Natural killer cell (primary cell): ENCODE measurements at regions not wholly inside any gene's neighbourhood (a gene's known extent, or its start where the extent isn't known, plus 50 kb on each side); places are given as distances from the start of the nearest gene placed in this dataset.

Experiments
- ATAC-seq, 3 donors: fragments of 150-1000 bp in 2 of 3; fragments of 200-7000 bp in 1 of 3; cut with Tn5 transposase; 1 replicate in 1 of 3; 2 replicates in 2 of 3; pipeline ENCODE4 v1.10.0; 2021; ENCODE audit warnings: mild to moderate bottlenecking in 2 of 3, moderate library complexity in 2 of 3
- DNase-seq, 2 donors: peaks; one replicate each; pipeline versions ENCODE4 v3.0.0 to v3.0.0-alpha.2; 2013 to 2021; ENCODE audit warnings: mixed read lengths in 1 of 2
- H3K27ac ChIP-seq: one replicate; pipeline ENCODE4 v1.5.1; 2013; ENCODE audit warnings: mild to moderate bottlenecking, low read length
- H3K27me3 ChIP-seq: one replicate; pipeline ENCODE4 v1.6.1; 2013; ENCODE audit warnings: low read length; ENCODE audit not compliant: control insufficient read depth, insufficient read depth
- H3K36me3 ChIP-seq: one replicate; pipeline ENCODE4 v1.6.1; 2013; ENCODE audit warnings: low read length; ENCODE audit not compliant: control insufficient read depth, insufficient read depth
- H3K4me1 ChIP-seq: one replicate; pipeline ENCODE4 v1.6.1; 2013; ENCODE audit warnings: low read length; ENCODE audit not compliant: control insufficient read depth, insufficient read depth
- H3K4me3 ChIP-seq: one replicate; pipeline ENCODE4 v1.5.1; 2013; ENCODE audit warnings: low read length
- H3K9me3 ChIP-seq: one replicate; pipeline ENCODE4 v1.6.1; 2013; ENCODE audit warnings: low read length; ENCODE audit not compliant: control insufficient read depth, insufficient read depth
- H3K27ac Mint-ChIP-seq, 2 donors: one replicate each; pipeline ENCODE4 v1.8.0; 2022; ENCODE audit warnings: mild to moderate bottlenecking in 2 of 2, mixed read lengths in 2 of 2, moderate library complexity in 1 of 2
- H3K27me3 Mint-ChIP-seq, 2 donors: one replicate each; pipeline ENCODE4 v1.8.0; 2022; ENCODE audit warnings: low read depth in 2 of 2, mixed read lengths in 2 of 2
- H3K36me3 Mint-ChIP-seq: one replicate; pipeline ENCODE4 v1.8.0; 2022; ENCODE audit warnings: mixed read lengths
- H3K4me1 Mint-ChIP-seq, 2 donors: one replicate each; pipeline ENCODE4 v1.8.0; 2022; ENCODE audit warnings: mixed read lengths in 2 of 2
- H3K4me3 Mint-ChIP-seq: one replicate; pipeline ENCODE4 v1.8.0; 2022; ENCODE audit warnings: mild to moderate bottlenecking, moderate library complexity, mixed read lengths
- H3K9me3 Mint-ChIP-seq, 2 donors: one replicate each; pipeline ENCODE4 v1.8.0; 2022; ENCODE audit warnings: mixed read lengths in 2 of 2
- CTCF ChIP-seq: fragments of 200-600 bp; IDR thresholded peaks from one replicate; pipeline ENCODE4 v1.8.0; 2022; ENCODE audit warnings: antibody characterized with exemption
- WGBS: methylation state at CpG from one replicate; pipeline ENCODE4 v1.1.7; 2013; ENCODE audit warnings: missing lambda C conversion rate; ENCODE audit not compliant: insufficient coverage; 5-methylcytosine and 5-hydroxymethylcytosine counted together
- intact Hi-C: fragments of 100-400 bp; cut with micrococcal nuclease; formaldehyde crosslinking; loops from one replicate; pipeline ENCODE4 v1.14.2; 2022

- ATAC-seq (no peak), DNase-seq (no peak)
- H3K4me3 ChIP-seq, result no peak overlapping the region
- H3K9me3 ChIP-seq, result no peaks in the 10 kb centered on the region
- intact Hi-C loops, result no loop called here
- no peak for TF ChIP-seq CTCF
- H3K9me3 Mint-ChIP-seq, result peaks cover 4 to 19% of the 10 kb centered on the region in 2 donors
- no peaks in the 10 kb centered on the region for H3K27me3 Mint-ChIP-seq
- H3K4me1 ChIP-seq, result no peaks in the 10 kb centered on the region
- H3K27ac Mint-ChIP-seq, result no peak overlapping the region
- H3K27me3 ChIP-seq, result no peaks in the 10 kb centered on the region
- no peaks in the 10 kb centered on the region for H3K36me3 ChIP-seq
- no peaks in the 10 kb centered on the region for H3K36me3 Mint-ChIP-seq
- no peaks in the 10 kb centered on the region for H3K4me1 Mint-ChIP-seq
- WGBS, result 80% methylated on average over 3 of the region's 4 CpGs
- no peak overlapping the region for H3K4me3 Mint-ChIP-seq
- H3K27ac ChIP-seq, result no peak overlapping the region
Observed at GRCh38 chr4:180539284-180539683, 1703.9 kb upstream of the TENM3 start.

GRCh38 chr4:180541678-180542077, 1701.5 kb upstream of the TENM3 start:
- H3K4me3 ChIP-seq, result no peak overlapping the region
- intact Hi-C loops, result no loop called here
- TF ChIP-seq CTCF, result no peak

GRCh38 chr4:180542445-180543100, 1700.6 kb upstream of the TENM3 start:
- Mint-ChIP-seq H3K4me3 (no peak overlapping the region), H3K4me1 (no peaks in the 10 kb centered on the region), H3K36me3 (no peaks in the 10 kb centered on the region), H3K27me3 (no peaks in the 10 kb centered on the region), H3K9me3 (peaks cover 2 to 5% of the 10 kb centered on the region in 2 donors), H3K27ac (no peak overlapping the region)
- H3K36me3 ChIP-seq, result no peaks in the 10 kb centered on the region
- H3K9me3 ChIP-seq, result peaks cover 7% of the 10 kb centered on the region
- 53% methylated on average over 5 of the region's 5 CpGs for WGBS
- no peak for ATAC-seq
- H3K27ac ChIP-seq, result no peak overlapping the region
- H3K4me3 ChIP-seq, result no peak overlapping the region
- intact Hi-C loops, result no loop called here
- no peak for TF ChIP-seq CTCF
- no peak for DNase-seq
- H3K4me1 ChIP-seq, result no peaks in the 10 kb centered on the region
- no peaks in the 10 kb centered on the region for H3K27me3 ChIP-seq

More at GRCh38 chr4:180541678-180542077, 1701.5 kb upstream of the TENM3 start:
- Mint-ChIP-seq H3K27ac (no peak overlapping the region), H3K36me3 (no peaks in the 10 kb centered on the region), H3K27me3 (no peaks in the 10 kb centered on the region), H3K4me3 (no peak overlapping the region), H3K4me1 (no peaks in the 10 kb centered on the region), H3K9me3 (peaks cover 3 to 9% of the 10 kb centered on the region in 2 donors)
- DNase-seq (no peak), ATAC-seq (no peak)
- no peaks in the 10 kb centered on the region for H3K27me3 ChIP-seq
- H3K36me3 ChIP-seq, result no peaks in the 10 kb centered on the region
- no peak overlapping the region for H3K27ac ChIP-seq
- H3K4me1 ChIP-seq, result no peaks in the 10 kb centered on the region
- peaks cover 7% of the 10 kb centered on the region for H3K9me3 ChIP-seq

- no peaks in the 10 kb centered on the region for H3K36me3 Mint-ChIP-seq
- no peak overlapping the region for H3K27ac Mint-ChIP-seq
- ATAC-seq, result no peak
- no peaks in the 10 kb centered on the region for H3K27me3 ChIP-seq
- intact Hi-C loops, result no loop called here
- H3K4me3 ChIP-seq, result no peak overlapping the region
- peaks cover 16 to 18% of the 10 kb centered on the region in 2 donors for H3K9me3 Mint-ChIP-seq
- 59% methylated on average over 6 of the region's 6 CpGs for WGBS
- H3K4me1 Mint-ChIP-seq, result no peaks in the 10 kb centered on the region
- no peak overlapping the region for H3K4me3 Mint-ChIP-seq
- DNase-seq, result no peak
- no peaks in the 10 kb centered on the region for H3K36me3 ChIP-seq
- no peak for TF ChIP-seq CTCF
- peaks cover 5% of the 10 kb centered on the region for H3K9me3 ChIP-seq
- no peaks in the 10 kb centered on the region for H3K4me1 ChIP-seq
- H3K27me3 Mint-ChIP-seq, result no peaks in the 10 kb centered on the region
- H3K27ac ChIP-seq, result no peak overlapping the region
Observed at GRCh38 chr4:180550106-180550505, 1693.1 kb upstream of the TENM3 start.
